HG03354 (cell line): ENCODE measurements at regions not wholly inside any gene's neighbourhood (a gene's known extent, or its start where the extent isn't known, plus 50 kb on each side); places are given as distances from the start of the nearest gene placed in this dataset.

Source experiments
- ATAC-seq: cut with Tn5 transposase; IDR thresholded peaks from one replicate; pipeline ENCODE4 v1.9.1; 2021; ENCODE audit warnings: mild to moderate bottlenecking; ENCODE audit not compliant: unreplicated experiment, poor library complexity, severe bottlenecking

DNA sequence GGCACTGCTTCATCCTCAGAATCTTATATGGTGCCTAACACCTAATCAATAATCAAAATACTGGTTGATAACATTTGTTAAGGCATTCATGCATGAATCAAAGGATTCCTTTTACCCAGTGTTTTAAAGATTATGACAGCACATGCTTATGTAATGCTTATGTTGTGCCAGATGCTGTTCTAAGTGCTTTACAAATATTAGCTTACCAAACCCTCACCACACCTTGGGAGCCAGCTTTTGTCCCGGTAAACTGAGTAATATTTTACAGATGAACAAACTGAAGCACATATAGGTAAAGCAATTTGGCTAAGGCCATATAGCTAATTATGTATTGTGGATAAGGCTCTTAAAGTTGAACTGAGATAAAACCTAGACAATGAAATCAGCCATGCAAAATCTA is 209.2 kb downstream of the ALX1 start:
- no peak for ATAC-seq

DNA sequence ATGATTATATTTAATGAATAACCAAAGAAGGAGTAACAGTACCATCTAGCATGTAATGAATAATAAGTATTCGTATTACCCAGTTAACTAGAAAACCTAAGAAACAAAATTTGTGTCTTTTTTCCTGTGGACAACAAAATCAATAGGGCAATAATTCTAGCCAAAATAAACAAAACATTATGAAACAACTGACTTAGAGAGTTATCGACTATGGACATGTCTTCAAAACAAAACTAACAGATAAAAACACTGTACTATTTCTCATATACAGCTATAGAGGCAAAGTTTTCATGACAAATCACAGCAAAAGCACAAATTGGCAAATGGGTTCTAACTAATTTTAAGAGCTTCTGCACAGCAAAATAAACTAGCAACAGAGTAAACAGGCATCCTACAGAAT is 224.1 kb downstream of the ALX1 start:
- no peak for ATAC-seq

DNA sequence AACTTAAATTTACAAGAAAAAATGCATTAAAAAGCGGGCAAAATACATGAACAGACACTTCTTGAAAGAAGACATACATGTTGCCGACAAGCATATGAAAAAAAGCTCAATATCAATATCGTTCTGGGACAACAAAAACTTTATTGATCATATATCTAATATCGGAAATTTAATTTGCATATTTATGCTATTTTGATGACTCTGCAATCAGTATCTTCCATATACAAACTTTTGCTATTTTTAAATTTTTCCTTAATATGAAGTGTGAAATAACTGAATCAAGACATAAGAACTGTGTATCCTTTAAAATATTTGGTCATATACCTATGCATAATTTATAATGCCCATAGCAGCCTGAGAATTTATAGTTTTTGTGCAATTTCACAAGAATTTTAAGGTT is 224.6 kb downstream of the ALX1 start:
- ATAC-seq: no peak

DNA sequence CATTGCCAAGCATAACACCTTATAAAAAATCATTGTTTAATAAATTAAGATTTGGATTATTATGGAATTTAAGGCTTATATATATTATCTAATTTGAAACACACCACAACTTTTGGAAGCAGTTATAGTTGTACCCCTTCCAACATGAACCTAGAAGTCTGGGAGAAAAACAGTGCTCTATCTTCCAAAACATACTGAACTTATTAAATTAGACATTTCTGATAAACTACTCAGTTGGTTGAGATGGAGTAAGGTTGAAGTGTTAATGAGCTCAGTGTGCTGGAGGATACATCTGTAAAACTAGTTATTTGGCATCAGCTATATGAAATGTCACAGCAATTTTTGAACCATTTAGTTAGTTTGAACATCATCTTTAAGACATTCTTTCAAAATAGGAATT is 227.4 kb downstream of the ALX1 start:
- ATAC-seq: no peak

DNA sequence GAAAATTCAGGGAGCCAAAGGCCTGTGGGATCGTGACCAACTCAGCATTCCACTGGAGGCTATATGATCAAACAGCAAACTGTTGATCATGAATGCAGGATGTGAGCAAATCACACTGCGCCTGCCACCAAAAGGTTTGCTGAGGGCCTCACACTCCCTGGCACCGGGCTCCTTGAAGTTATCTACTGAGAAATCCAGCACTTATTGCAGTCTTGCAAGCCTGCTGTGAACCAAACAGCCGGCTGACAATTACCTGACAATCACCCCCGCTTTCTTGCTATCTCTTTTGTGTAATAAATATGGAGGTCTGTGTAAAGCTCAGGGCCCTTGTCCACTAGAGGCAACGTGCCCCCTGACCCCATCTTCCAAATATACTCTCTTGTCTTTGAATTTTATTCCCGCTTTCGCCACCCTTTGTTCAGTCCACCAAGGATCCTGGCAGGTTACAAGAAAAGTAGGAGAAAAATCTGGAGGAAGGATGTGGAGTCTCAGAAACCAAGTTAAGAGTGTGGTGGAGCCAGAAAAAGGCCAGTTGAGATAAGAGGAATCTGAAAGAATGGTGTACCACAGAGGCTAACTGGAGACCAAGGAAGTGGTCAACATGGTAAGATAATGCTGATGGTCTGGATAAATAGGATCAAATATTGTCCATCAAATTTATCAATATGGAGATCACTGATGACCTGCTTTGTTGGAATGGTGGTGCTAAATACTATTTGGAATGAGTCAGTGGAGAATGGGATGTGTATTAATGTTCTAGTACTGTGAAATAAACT is 229.2 kb downstream of the ALX1 start:
- peak; percentile 36 for ATAC-seq

DNA sequence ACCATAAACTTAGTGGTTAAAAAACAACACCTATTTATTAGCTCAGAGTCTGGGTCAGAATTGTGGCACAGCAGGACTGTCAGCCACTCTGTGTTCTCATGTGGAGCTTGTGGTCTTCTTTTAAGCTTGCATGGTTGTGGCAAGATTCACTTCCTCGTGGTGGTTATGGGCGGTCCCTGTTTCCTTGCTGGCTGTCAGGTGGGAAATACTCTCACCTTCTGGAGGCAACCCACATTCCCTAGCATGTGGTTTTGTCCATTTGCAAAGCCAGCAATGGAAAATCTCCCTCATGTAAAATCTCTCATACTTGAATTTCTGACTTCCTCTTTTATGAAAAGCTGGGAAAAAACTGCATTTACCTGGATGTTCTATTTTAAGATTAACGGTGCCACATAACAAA is 229.8 kb downstream of the ALX1 start:
- ATAC-seq: peak; percentile 98

DNA sequence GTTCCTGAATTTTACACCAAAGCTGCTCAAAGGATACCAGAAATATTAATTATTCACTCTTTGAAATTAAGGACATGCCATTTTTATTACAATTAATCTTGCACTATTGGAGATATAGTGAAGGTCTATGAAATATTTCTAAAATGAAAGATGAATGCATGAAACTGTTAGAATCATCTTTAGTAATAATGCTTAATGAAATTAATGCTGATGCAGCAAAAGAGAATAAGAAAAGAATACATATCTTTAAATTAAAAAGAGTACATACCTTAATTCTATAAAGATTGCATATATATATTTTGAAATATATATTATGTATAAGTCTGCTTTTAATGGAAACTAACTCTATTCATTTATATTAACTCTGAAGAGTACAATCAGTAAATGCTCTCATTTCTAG is 236.0 kb downstream of the ALX1 start:
- no peak for ATAC-seq

DNA sequence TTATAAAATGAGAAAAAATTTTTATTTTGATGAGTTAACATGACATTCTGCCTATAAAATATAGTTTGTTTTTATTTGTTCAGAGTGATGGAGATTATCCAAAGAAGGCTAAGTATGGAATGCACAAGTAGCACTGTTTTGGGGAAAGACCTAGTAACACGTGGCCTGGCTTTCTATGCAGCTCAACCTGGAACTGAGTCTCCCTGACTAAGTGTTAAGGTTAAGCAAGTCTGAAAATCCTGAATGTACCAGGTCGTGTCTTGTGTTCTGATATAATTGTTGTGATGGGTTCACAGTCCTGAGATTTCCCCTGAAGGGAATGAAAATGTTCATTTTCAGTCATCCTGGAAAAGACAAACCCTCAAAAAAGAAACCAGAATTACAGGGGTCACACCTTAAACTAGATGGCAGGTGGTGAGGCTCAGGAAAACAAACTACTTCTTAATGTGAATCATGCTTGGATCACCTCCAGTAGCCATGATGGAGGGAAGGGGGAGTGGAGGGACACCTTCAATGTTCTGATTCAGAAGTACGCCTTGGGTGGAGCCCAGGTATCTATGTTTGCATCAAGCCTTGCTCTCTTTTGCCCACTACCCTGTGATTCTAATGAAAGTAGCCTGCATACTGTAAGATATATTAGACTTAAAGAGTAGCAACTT is 236.8 kb downstream of the ALX1 start:
- no peak for ATAC-seq

DNA sequence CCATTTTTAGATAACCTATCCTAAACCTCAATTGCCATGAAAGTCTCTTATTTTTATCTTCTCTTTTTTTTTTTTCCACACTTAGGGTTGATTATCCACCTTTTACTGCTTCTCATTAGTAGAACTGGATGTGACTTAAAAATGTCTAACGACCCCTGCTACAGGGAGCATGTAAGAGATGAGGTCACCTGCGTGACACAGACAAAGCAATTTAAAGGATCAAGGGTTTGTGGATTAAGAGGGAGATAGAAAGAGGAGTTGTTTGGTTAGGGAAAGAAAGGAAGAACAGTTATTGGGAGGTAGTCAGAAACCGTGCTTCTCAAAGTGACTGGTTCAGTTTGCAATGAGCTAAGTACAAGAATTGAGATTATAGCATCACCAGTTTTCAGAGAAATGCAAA is 239.1 kb downstream of the ALX1 start:
- ATAC-seq: no peak

DNA sequence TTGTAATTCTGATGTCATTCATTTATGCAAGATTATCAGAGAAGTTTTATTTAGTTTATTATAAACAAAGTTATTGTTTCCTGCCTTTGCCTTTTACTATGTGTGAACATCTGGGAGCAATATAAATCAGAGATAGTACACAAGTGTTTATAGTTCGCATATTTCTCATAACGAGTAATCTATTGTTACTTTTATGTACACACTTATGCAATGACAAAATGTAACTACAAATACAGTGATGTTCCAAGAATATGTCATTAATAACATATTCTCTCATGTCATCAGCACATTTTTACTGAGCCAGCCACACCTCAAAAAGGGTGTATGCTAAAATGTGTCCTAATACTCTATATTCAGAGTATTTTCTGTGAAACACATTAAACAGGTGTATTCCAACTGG is 243.2 kb downstream of the ALX1 start:
- ATAC-seq: no peak

DNA sequence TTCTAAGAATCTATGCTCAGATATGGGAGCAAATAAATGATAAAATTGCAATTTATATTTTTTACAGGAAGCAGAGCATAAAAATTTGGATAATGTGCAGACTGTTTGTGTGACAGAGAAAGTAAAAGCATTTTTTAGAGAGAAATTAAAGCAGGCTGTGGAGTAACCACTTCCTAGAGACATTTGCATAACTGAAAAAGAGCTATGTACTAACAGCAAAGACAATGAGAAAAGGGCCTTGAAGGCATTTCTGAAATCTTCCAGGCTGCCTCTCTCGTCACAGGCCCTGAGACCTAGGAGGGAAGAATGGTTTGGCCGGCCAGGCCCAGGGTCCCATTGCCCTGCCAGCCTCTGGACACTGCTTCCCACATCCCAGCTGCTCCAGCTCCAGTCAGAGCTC is 247.2 kb downstream of the ALX1 start:
- peak; percentile 68 for ATAC-seq

DNA sequence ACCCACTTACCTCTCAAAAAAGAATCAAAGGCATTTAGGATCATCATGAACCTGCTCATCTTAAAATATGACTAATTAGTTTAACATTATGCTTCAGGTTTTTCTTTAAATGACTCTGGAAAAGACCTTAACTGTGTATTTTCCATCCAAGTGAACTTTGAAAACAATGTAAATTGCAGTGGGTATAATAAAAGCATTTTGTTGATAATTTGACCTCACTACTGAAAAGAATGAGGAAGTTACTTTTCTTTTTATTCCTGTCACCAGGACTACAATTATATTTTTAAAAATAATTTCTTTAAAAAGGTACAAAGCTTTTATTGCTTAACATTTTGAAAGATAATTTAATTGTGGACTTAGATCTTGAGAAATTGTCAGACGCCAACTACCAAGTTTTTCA is 249.9 kb downstream of the ALX1 start:
- no peak for ATAC-seq

DNA sequence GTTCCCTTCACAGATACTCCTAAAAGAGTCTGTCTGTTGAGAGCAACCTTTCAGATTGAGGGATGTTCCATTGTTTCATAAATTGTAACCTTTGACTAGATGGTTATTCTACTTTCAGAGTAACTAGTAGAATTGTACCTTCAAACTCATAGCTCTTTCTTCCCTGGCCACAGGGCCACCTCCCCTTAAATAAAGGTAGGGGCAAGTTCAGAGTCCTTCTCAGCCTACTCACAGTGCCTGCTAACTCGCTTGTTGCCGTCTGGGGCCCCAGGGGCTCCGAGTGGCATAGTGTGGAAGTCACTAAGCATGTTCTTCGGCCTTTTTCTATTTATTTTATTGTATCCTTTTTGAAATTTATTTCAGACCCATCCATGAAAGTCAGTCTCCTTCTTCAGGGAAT is 250.4 kb downstream of the ALX1 start:
- no peak for ATAC-seq

DNA sequence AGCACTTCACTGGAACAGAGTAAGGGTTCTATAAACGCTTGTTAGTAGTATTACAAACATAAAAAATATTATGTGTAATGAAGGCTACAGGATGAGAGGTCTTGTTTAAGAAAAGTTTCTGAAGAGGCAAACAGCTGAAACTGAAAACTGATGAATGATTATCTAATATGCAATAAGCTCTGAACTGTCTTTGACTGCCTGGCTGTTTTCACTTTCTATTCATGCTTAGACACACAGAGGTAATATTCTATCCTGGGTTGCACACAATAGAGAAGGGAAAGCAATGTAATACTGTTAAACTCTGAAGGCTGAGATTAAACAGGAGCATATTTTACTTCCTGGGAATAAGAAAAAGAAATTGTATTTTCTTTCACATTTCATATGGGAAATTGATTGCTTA is 251.3 kb downstream of the ALX1 start:
- ATAC-seq: peak; percentile 94

DNA sequence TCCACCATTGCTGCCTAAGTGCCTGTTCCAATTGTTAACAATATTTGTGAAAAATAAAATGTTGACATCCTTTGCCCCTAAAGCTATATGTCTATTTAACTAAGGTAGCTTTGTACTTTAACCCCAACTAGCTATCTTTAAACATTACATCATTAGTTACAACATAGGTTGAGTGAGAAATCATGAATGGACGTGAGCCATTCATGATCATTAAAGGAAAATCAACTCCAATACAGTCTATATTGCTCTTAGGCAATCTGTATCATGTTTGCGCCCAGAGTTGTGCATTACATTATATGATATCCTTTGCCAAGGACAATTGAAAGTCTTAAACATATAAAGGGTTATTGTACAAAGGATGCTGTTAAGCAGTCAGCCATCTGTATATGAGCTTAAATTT is 269.6 kb downstream of the ALX1 start:
- no peak for ATAC-seq

DNA sequence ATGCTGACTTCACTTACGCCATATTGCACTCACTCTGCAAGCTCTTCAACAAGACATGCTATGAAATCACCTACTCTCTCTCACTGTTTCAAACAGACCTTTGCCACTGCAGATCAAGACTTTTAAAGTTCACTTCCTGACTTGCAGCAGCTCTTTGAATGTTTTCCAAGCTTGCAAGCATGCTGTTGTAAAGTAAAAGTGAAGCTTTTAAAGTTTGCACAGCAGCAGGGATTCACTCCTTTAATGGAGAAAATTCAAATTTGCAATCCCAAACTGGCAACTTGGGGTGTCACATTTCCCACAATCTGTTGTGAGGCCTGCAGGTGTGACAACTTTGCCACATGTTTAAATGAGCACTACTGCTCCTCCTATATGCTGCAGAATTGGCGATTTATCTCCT is 270.9 kb downstream of the ALX1 start:
- ATAC-seq: no peak

DNA sequence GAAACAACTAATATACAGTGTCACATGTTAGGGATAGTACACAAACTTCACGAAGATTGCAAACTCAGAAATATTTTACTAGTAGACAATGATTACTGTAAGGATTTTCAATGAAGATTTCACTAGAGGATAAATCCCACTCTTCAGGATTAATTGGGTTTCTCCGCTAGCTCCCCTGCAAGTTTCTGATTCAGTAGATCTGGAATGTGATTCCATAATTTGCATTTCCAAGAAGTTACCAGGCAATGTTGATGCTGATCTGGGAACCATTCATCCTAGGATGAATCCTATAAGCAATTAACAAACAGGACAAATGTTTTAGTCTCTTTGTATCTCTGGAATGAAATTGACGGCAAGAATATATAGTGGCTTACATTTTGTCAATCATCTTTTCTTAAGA is 272.4 kb downstream of the ALX1 start:
- no peak for ATAC-seq

DNA sequence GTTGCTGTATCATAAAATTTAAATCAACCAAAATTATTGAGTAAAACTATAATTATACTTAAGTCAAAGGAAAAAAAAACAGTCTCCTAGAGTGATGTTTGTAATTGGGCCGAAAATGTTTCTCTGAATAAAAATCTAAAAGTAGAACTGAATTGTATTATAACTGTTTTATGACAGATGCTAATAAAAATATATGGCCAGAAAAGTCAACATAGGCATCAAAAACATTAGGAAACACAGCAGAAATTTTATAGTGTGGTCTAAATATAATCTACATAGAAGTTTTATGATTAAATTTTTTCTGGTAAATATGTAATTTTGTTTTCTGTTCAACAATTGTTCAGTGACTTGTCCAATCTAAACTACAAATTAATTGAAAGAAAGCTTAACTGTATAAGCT is 277.8 kb downstream of the ALX1 start:
- no peak for ATAC-seq

DNA sequence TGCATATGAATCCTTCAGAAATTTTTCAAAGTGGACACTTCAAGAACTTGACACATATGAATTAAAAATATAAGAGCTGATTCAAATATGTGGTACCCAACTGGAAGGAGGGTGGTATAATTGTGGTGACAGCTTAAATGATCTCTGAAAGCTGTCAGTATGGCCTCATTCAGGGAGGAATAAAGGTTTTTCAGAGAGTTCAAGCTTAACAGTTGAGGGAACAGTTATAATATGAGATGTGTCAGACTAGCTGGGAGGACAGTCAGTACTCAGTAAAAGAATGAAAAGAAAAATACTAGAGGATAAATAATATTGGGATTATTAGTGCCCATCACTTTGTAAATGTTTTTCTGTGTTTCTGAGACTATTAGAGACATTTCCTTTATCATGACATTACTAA is 277.5 kb downstream of the RASSF9 start:
- no peak for ATAC-seq

DNA sequence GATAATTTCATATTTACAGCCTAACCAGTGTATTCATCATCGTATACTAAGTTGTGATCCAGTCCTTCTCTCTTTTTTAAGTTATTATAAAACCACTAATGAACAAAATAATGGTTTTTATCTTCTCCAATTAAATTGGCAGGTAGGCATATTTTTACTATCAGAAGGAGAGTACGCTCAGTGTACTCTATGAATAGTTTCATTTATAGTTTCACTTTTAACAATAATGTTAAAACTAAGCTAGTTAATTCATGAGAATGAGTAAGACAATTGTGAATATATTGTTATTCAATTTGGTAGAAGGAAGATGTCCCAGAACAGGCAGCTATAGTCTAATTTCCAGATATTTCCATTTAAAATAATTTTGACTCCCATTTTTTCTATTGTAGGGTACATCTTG is 277.1 kb downstream of the RASSF9 start:
- no peak for ATAC-seq

DNA sequence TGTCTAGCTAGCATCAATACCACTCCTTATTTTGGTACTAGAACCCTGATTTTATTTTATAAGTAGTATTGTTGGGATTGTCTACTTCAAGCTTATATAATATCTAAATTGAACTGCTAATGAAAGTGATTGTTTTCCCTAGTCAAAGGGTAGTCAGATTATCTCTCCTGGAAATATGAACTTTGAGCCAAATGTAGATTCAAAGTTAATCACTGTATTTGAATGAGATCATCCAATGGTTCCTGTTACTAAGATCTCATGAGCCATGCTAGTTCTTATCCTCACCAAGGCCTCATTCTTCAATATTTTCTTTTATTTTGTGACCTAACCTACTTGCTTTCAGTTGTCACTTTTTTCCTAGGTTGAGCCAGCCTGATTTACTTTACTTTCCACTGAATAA is 276.7 kb downstream of the RASSF9 start:
- ATAC-seq: no peak

DNA sequence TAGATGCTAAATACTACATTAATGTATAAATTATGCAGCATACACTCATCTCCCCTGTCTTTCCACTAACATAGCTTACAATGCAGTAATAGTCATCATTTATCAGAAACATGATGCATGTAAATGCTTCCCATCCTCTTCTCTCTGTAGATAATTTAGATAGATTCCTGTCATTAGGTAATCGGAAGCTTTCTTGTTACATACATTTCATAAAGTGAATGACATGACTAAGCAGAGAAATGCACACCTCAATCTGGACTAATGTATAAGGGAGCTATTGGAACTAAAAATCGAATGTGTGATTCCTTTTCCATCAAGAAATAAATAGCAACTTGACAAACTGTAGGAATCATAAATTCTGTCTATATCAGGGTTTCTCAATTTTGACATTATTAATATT is 273.4 kb downstream of the RASSF9 start:
- no peak for ATAC-seq
